Activated naive CD8-positive, alpha-beta T cell treated with anti-CD3 and anti-CD28 coated beads, Interleukin-2, amount 10 ng/mL, durations not matched to agents 7 days and 5 days (primary cell): ENCODE measurements at regions not wholly inside any gene's neighbourhood (a gene's known extent, or its start where the extent isn't known, plus 50 kb on each side); places are given as distances from the start of the nearest gene placed in this dataset.
"Not testable (repeated sequence)": the region's sequence is repeated elsewhere in the genome, so short reads cannot be mapped to it uniquely, and the experiment has no call there.

ENCODE experiments used
- ATAC-seq: fragments of 150-1000 bp; cut with Tn5 transposase; one replicate; pipeline ENCODE4 v1.10.0; 2021; ENCODE audit warnings: low read depth, moderate library complexity
- POLR2A ChIA-PET: fragments of 350-600 bp; sonication (Branson Sonifier 250); formaldehyde crosslinking; loops from one replicate; lab custom pipeline; 2021; ENCODE audit warnings: antibody characterized with exemption; lab: Charles Lee
- DNase-seq: peaks from one replicate; pipeline ENCODE4 v3.0.0; 2021
- H3K27ac Mint-ChIP-seq: one replicate; pipeline ENCODE4 v1.8.0; 2022; ENCODE audit warnings: mild to moderate bottlenecking, mixed read lengths
- H3K27me3 Mint-ChIP-seq: one replicate; pipeline ENCODE4 v1.8.0; 2022; ENCODE audit warnings: mild to moderate bottlenecking, moderate library complexity, mixed read lengths
- H3K36me3 Mint-ChIP-seq: one replicate; pipeline ENCODE4 v1.8.0; 2021; ENCODE audit warnings: mild to moderate bottlenecking, mixed read lengths
- H3K4me1 Mint-ChIP-seq: one replicate; pipeline ENCODE4 v1.8.0; 2021; ENCODE audit warnings: mixed read lengths
- H3K4me3 Mint-ChIP-seq: one replicate; pipeline ENCODE4 v1.8.0; 2022; ENCODE audit warnings: mild to moderate bottlenecking, moderate library complexity, mixed read lengths
- H3K9me3 Mint-ChIP-seq: one replicate; pipeline ENCODE4 v1.8.0; 2021; ENCODE audit warnings: mixed read lengths

DNA sequence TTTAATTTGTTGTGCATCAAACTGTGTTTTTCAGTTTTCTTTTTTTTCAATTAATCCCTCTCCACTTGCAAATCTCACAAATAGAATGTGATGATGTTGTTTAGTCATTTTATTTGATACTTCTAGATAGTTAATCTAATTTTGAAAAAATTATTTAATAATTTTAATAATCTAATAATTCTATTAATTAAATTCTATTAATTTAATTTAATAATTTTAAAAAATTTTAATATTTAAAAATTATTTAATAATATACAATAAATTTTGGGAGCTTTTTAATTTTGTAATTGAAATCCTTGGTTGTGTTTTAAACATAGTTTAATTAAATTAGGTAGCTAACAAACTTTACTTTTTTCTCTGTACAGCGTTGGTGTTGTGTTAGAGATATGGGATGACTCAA lies 393.8 kb downstream of the OLFM4 start:
- POLR2A ChIA-PET: no interaction called here
- ATAC-seq (no peak), DNase-seq (no peak)
- no peak overlapping the region for H3K4me3 Mint-ChIP-seq
- H3K4me1 Mint-ChIP-seq: no peaks in the 10 kb centered on the region
- no peaks in the 10 kb centered on the region for H3K9me3 Mint-ChIP-seq
- H3K27me3 Mint-ChIP-seq: no peaks in the 10 kb centered on the region
- no peak overlapping the region for H3K27ac Mint-ChIP-seq
- H3K36me3 Mint-ChIP-seq: no peaks in the 10 kb centered on the region

DNA sequence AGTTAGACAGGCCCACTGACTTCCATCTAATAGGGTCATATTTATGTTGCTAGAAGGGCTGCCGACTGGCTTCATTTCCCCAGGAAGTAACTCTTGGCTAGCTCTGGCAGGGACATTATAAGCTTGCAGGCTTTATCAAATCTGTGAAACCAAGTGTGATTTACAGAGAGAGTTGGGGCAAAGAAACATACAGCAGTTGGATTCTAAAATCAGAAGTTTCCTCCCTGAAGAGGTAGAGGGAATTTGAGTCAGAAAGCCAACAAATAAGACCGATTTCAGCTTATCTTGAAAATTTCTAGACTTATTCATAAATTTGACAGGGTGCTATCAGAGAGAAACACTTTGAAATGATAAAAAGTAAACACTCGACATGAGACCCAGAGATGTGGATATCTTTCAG lies 407.8 kb downstream of the OLFM4 start:
- no peaks in the 10 kb centered on the region for H3K36me3 Mint-ChIP-seq
- no peak for ATAC-seq
- POLR2A ChIA-PET: no interaction called here
- no peaks in the 10 kb centered on the region for H3K4me1 Mint-ChIP-seq
- peaks cover 3% of the 10 kb centered on the region for H3K9me3 Mint-ChIP-seq
- H3K27ac Mint-ChIP-seq: no peak overlapping the region
- DNase-seq: no peak
- H3K27me3 Mint-ChIP-seq: no peaks in the 10 kb centered on the region
- no peak overlapping the region for H3K4me3 Mint-ChIP-seq

DNA sequence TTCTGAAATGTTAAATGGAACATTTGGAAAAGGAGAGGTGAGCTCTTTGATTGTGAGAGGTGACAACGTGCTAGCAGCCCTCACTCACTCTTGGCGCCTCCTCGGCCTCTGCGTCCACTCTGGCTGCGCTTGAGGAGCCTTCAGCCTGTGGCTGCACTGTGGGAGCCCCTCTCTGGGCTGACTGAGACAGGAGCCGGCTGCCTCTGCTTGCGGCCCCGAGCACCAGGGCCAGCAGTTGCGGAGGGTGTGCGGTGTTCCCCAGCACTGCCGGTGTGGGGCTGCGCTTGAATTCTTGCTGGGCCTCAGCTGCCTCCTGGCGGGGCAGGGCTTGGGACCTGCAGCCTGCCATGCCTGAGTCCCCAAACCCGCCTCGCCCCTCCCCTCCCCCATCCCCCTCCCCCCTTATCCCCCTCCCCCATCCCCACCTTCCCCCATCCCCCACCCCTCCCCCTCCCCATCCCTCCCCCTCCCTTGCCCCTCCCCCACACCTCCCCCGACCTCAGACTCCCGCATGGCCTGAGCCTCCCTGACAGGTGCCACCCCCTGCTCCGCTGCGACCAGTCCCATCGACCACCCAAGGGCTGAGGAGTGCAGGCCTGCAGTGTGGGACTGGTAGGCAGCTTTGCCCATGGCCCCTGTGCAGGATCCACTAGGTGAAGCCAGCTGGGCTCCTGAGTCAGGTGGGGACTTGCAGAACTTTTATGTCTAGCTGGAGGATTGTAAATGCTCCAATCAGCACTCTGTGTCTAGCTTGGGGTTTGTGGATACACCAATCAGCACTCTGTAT lies 411.0 kb downstream of the OLFM4 start:
- H3K36me3 Mint-ChIP-seq: no peaks in the 10 kb centered on the region
- ATAC-seq (no peak), DNase-seq (no peak)
- no peaks in the 10 kb centered on the region for H3K27me3 Mint-ChIP-seq
- H3K4me1 Mint-ChIP-seq: no peaks in the 10 kb centered on the region
- H3K27ac Mint-ChIP-seq: no peak overlapping the region
- no peaks in the 10 kb centered on the region for H3K9me3 Mint-ChIP-seq
- no peak overlapping the region for H3K4me3 Mint-ChIP-seq
- POLR2A ChIA-PET: no interaction called here

DNA sequence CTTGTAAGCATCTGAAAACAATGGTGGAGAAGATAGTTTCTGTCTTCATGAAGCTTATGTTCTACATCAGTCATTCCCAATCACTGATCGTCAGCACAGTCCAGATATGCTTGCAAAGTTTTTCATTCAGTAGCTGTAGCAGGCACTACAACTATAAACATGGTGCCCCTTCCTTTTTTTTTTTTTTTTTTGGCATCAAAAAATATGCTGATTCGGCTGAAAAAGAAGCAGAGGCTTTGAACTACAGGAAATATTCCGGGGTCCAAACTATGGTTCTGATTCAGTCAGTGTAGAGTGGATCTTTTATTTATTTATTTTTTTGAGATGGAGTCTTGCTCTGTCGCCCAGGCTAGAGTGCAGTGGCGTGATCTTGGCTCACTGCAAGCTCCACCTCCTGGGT lies 414.4 kb downstream of the OLFM4 start:
- Mint-ChIP-seq H3K4me3 (no peak overlapping the region), H3K27me3 (no peaks in the 10 kb centered on the region), H3K27ac (no peak overlapping the region), H3K4me1 (no peaks in the 10 kb centered on the region), H3K36me3 (no peaks in the 10 kb centered on the region), H3K9me3 (no peaks in the 10 kb centered on the region)
- POLR2A ChIA-PET: no interaction called here
- no peak for ATAC-seq
- DNase-seq: no peak

DNA sequence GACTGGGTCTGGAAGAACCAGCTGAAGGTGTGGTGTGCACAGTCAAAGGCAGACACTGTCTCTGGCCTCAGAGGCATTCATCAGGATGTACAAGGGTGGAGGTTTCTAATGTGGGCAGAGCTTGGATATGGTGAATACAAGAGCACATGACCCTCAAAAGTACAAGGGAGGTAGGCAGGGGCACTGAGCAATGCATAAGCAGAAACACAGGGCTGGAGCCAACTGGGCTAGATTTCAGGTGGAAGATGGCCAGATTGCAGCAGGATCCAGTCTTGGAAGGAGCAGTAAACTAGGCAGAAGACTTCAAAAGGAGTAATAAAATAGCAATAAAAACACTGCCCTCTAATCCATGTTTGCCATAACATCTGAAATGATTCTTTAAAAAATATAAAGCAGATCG lies 417.1 kb downstream of the OLFM4 start:
- POLR2A ChIA-PET: no interaction called here
- Mint-ChIP-seq H3K27ac (no peak overlapping the region), H3K4me1 (no peaks in the 10 kb centered on the region), H3K9me3 (peaks cover 12% of the 10 kb centered on the region), H3K4me3 (no peak overlapping the region), H3K36me3 (no peaks in the 10 kb centered on the region), H3K27me3 (no peaks in the 10 kb centered on the region)
- no peak for DNase-seq
- ATAC-seq: no peak

DNA sequence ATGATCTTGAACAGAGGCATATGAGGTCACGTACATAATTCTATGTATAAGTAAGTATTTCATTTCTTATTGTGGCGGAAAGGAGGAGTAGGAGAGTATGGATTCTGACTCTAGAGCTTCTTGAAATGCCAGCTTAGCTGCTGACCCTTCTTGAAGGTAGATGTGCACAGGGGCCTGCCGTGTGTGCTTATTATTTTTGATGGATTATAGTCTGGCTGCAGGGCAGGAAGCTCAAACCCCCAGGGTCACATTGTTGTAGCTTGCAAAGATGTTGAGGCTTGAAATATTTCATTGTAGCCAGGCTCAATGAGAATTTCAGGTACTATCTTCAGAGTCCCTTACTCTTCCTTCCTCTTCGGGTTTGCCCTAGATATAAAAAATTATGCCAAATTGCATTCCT lies 418.8 kb downstream of the OLFM4 start:
- H3K9me3 Mint-ChIP-seq: peaks cover 12% of the 10 kb centered on the region
- H3K4me3 Mint-ChIP-seq: no peak overlapping the region
- DNase-seq: no peak
- no peaks in the 10 kb centered on the region for H3K27me3 Mint-ChIP-seq
- H3K4me1 Mint-ChIP-seq: no peaks in the 10 kb centered on the region
- H3K27ac Mint-ChIP-seq: no peak overlapping the region
- POLR2A ChIA-PET: no interaction called here
- no peaks in the 10 kb centered on the region for H3K36me3 Mint-ChIP-seq
- ATAC-seq: no peak

DNA sequence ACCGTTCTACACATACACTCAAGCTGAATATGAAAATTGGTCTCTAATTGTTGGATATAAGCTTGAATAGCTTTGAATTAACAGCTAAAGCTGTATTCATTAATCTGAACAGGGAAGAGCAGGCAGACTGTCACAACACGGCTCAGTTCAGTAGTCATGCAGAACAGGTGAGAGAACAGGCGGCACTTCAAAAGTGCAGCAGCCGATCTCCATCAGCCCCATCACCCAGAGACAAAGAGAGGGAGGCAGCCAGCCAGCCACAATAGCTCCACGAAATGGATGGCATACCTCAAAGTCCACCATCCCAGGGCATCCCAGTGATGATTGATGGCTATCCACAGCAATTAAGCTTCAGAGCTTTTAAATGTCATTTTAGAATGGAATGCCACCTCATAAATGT lies 419.2 kb downstream of the OLFM4 start:
- H3K27me3 Mint-ChIP-seq: no peaks in the 10 kb centered on the region
- no peak for DNase-seq
- no peak overlapping the region for H3K4me3 Mint-ChIP-seq
- no peak overlapping the region for H3K27ac Mint-ChIP-seq
- H3K4me1 Mint-ChIP-seq: no peaks in the 10 kb centered on the region
- POLR2A ChIA-PET: no interaction called here
- H3K36me3 Mint-ChIP-seq: no peaks in the 10 kb centered on the region
- no peak for ATAC-seq
- peaks cover 12% of the 10 kb centered on the region for H3K9me3 Mint-ChIP-seq

DNA sequence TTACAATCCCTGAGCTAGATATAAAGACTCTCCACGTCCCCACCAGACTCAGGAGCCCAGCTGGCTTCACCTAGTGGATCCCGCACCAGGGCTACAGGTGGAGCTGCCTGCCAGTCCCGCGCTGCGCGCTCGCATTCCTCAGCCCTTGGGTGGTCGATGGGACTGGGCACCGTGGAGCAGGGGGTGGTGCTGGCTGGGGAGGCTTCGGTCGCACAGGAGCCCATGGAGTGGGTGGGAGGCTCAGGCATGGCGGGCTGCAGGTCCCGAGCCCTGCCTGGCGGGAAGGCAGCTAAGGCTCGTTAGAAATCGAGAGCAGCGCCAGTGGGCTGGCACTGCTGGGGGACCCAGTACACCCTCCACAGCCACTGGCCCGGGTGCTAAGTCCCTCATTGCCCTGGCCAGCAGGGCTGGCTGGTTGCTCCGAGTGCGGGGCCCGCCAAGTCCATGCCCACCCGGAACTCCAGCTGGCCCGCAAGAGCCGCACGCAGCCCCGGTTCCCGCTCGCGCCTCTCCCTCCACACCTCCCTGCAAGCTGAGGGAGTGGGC lies 423.7 kb downstream of the OLFM4 start:
- H3K27ac Mint-ChIP-seq, POLR2A ChIA-PET, DNase-seq, ATAC-seq, H3K4me1 Mint-ChIP-seq, H3K4me3 Mint-ChIP-seq, H3K27me3 Mint-ChIP-seq, H3K36me3 Mint-ChIP-seq: not testable (repeated sequence)
- H3K9me3 Mint-ChIP-seq: peaks cover 19% of the 10 kb centered on the region

DNA sequence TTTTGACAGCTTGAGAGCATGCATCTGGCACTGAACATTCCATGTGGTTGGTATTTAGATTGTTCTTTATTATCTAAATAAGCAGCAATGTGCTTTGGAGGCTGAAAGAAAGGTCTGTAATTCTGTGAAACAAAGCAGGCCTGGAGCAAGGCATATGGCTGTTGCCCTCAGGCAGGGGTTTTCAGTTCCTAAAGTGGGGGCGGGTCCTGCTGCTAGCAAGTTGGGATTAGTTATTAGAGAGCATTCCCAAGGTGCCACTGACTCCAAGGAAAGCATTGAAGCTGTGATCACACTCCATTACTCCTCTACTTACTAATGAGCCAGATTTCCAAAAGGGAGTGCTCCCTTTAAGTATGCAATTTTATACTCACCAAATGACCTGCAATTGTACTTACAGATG lies 432.2 kb downstream of the OLFM4 start:
- no peak for DNase-seq
- ATAC-seq: no peak
- POLR2A ChIA-PET: no interaction called here
- no peak overlapping the region for H3K4me3 Mint-ChIP-seq
- no peaks in the 10 kb centered on the region for H3K4me1 Mint-ChIP-seq
- H3K27me3 Mint-ChIP-seq: no peaks in the 10 kb centered on the region
- peaks cover 16% of the 10 kb centered on the region for H3K9me3 Mint-ChIP-seq
- H3K36me3 Mint-ChIP-seq: no peaks in the 10 kb centered on the region
- no peak overlapping the region for H3K27ac Mint-ChIP-seq

DNA sequence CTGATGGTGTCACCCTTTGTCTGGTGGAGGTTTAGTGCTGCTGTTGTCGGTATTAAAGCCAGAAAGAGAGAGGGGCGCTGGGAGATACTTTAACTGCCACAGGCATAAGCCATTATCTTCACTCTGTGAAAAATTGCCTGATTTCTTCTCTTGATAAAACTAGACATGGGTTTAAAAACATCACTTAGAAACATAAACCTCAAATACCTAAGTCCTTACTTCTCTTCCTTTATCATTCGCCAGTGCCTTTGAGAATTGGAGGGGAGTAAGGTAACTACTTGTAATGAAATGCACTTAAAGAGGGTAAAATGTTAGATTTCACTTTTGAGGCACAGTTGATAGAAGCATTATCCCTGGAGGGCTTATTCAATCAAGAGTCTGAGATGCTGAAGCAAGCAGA lies 434.5 kb downstream of the OLFM4 start:
- Mint-ChIP-seq H3K27ac (no peak overlapping the region), H3K27me3 (no peaks in the 10 kb centered on the region), H3K36me3 (no peaks in the 10 kb centered on the region), H3K4me1 (no peaks in the 10 kb centered on the region), H3K9me3 (peaks cover 11% of the 10 kb centered on the region), H3K4me3 (no peak overlapping the region)
- POLR2A ChIA-PET: no interaction called here
- DNase-seq (no peak), ATAC-seq (no peak)

DNA sequence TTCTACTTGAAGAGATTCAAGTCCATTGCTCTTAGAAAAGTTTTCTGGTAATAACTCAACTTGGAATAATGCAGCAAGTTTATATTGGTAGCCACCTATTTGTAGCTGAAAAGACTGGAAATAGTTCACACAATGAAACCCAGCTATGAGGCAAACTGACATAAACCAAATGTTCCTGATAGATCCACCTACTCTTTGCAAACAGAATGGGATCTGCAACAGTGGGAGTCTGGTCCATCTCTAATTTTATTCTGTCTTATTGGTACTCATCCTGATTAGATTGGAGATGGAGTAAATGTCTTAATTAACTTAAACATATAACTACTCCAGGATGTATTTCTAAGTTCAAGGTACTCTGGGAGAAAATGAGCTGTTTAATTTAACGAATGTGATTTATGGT lies 438.0 kb downstream of the OLFM4 start:
- DNase-seq (no peak), ATAC-seq (no peak)
- Mint-ChIP-seq H3K4me1 (no peaks in the 10 kb centered on the region), H3K36me3 (no peaks in the 10 kb centered on the region), H3K9me3 (peaks cover 8% of the 10 kb centered on the region), H3K27ac (no peak overlapping the region), H3K4me3 (no peak overlapping the region), H3K27me3 (no peaks in the 10 kb centered on the region)
- POLR2A ChIA-PET: no interaction called here

DNA sequence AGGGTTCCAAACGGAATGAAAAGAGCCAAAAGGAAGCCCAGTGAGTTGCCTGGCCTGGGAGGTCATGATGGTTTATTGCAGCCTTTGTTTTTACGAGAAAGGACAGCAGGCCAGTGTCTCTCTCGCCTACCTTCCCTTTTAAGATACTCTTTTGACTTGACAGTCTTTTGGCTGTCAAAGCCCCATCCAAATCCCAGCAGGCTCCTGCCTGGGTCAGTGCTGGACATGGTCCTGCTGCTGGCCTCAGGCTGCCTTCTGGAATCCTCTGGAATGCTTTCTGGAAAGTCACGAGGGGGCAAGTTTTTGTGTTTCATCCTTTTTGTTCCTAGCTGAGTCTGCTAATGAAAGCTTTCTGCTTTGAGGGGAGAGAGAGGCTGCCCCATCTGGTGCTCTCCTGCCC lies 444.8 kb downstream of the OLFM4 start:
- ATAC-seq (no peak), DNase-seq (no peak)
- Mint-ChIP-seq H3K27me3 (no peaks in the 10 kb centered on the region), H3K27ac (no peak overlapping the region), H3K36me3 (no peaks in the 10 kb centered on the region), H3K4me3 (no peak overlapping the region), H3K4me1 (no peaks in the 10 kb centered on the region), H3K9me3 (peaks cover 6% of the 10 kb centered on the region)
- POLR2A ChIA-PET: no interaction called here

DNA sequence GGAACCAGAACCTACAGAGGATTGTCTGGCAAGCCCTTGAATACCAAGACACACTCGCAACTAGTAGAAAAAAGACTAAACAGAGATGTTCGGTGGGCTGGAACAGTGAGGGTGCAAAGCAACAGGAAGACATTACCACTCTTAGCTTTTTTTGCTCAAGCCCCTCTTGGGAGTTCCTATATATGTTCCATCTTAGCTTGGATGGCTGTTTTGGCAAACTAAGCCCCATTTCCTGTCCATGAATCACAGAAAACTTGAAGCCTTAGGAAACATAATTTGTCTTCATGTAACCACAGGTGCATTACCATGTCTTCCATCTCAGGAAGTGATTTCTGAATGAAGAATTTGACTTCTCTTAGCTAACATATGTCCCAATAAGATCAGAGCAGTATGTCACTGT lies 446.3 kb downstream of the OLFM4 start:
- no peak for ATAC-seq
- H3K4me1 Mint-ChIP-seq: no peaks in the 10 kb centered on the region
- peaks cover 6% of the 10 kb centered on the region for H3K9me3 Mint-ChIP-seq
- no peaks in the 10 kb centered on the region for H3K36me3 Mint-ChIP-seq
- H3K27ac Mint-ChIP-seq: no peak overlapping the region
- no peak overlapping the region for H3K4me3 Mint-ChIP-seq
- no peak for DNase-seq
- POLR2A ChIA-PET: no interaction called here
- H3K27me3 Mint-ChIP-seq: no peaks in the 10 kb centered on the region

DNA sequence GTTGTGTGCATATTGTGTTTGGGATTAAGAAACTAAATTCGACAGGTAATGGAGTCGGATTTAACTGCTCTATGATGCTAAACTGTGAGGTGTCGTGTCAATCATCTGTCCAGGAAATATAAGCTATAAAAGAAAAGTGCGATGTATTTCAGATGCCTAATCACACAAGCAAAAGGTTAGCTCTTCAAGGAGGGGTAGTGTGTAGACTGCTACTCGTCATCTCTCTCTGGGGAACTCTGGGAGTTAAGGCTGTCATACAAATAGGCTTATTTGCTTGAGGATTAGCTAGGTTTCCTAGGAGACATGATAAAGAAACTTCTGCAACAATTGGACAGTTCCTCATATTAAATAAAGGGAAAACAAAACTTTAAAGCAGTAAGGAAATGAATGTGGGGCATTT lies 462.1 kb downstream of the OLFM4 start:
- POLR2A ChIA-PET: no interaction called here
- no peaks in the 10 kb centered on the region for H3K36me3 Mint-ChIP-seq
- H3K27ac Mint-ChIP-seq: no peak overlapping the region
- ATAC-seq (no peak), DNase-seq (no peak)
- no peak overlapping the region for H3K4me3 Mint-ChIP-seq
- no peaks in the 10 kb centered on the region for H3K9me3 Mint-ChIP-seq
- no peaks in the 10 kb centered on the region for H3K27me3 Mint-ChIP-seq
- no peaks in the 10 kb centered on the region for H3K4me1 Mint-ChIP-seq
